ENCODE measurements at regions not wholly inside any gene's neighbourhood (a gene's known extent, or its start where the extent isn't known, plus 50 kb on each side); places are given as distances from the start of the nearest gene placed in this dataset.

- TF ChIP-seq CTCF (IDR thresholded peaks at IDR 0.05) (no peak), POLR2A (IDR thresholded peaks at IDR 0.05) (peak in 1 of 2 donors; percentile 7)
Measured at GRCh38 chr13:89401264-89401675, 1730.1 kb downstream of the SLITRK5 start.

All from thyroid gland (tissue), 4 donors.